Glutamatergic neuron (in vitro differentiated cells): ENCODE measurements at regions not wholly inside any gene's neighbourhood (a gene's known extent, or its start where the extent isn't known, plus 50 kb on each side); places are given as distances from the start of the nearest gene placed in this dataset.

ENCODE experiments used
- DNase-seq: peaks from one replicate; pipeline ENCODE4 v3.0.0; 2022
- H3K27ac Mint-ChIP-seq: one replicate; pipeline ENCODE4 v1.8.0; 2020; ENCODE audit warnings: mild to moderate bottlenecking, mixed read lengths, inconsistent platforms; ENCODE audit not compliant: unreplicated experiment
- H3K27me3 Mint-ChIP-seq: one replicate; pipeline ENCODE4 v1.8.0; 2020; ENCODE audit warnings: mild to moderate bottlenecking, moderate library complexity, mixed read lengths, inconsistent platforms; ENCODE audit not compliant: unreplicated experiment
- H3K36me3 Mint-ChIP-seq: one replicate; pipeline ENCODE4 v1.8.0; 2020; ENCODE audit warnings: mild to moderate bottlenecking, mixed read lengths, inconsistent platforms; ENCODE audit not compliant: unreplicated experiment
- H3K4me1 Mint-ChIP-seq: one replicate; pipeline ENCODE4 v1.8.0; 2020; ENCODE audit warnings: mild to moderate bottlenecking, low read depth, mixed read lengths, inconsistent platforms; ENCODE audit not compliant: unreplicated experiment
- H3K4me3 Mint-ChIP-seq: one replicate; pipeline ENCODE4 v1.8.0; 2020; ENCODE audit warnings: mild to moderate bottlenecking, mixed read lengths, inconsistent platforms; ENCODE audit not compliant: unreplicated experiment
- H3K9me3 Mint-ChIP-seq: one replicate; pipeline ENCODE4 v1.8.0; 2020; ENCODE audit warnings: mild to moderate bottlenecking, moderate library complexity, mixed read lengths, inconsistent platforms; ENCODE audit not compliant: unreplicated experiment
- CTCF ChIP-seq: fragments of 200-600 bp; sonication (generic); IDR thresholded peaks from one replicate; pipeline ENCODE4 v1.5.0; 2021; ENCODE audit not compliant: partially characterized antibody, unreplicated experiment

GRCh38 chr10:88095778-88096431, 232.5 kb downstream of the PTEN start:
- Mint-ChIP-seq H3K9me3 (no peaks in the 10 kb centered on the region), H3K27ac (no peak overlapping the region), H3K4me3 (no peak overlapping the region), H3K27me3 (no peaks in the 10 kb centered on the region), H3K4me1 (no peaks in the 10 kb centered on the region), H3K36me3 (no peaks in the 10 kb centered on the region)
- TF ChIP-seq CTCF, result no peak
- no peak for DNase-seq

GRCh38 chr10:88097092-88097516, 233.7 kb downstream of the PTEN start:
- Mint-ChIP-seq H3K27ac (no peak overlapping the region), H3K36me3 (no peaks in the 10 kb centered on the region), H3K4me1 (no peaks in the 10 kb centered on the region), H3K4me3 (no peak overlapping the region), H3K27me3 (no peaks in the 10 kb centered on the region), H3K9me3 (no peaks in the 10 kb centered on the region)
- no peak for TF ChIP-seq CTCF
- DNase-seq, result no peak

- Mint-ChIP-seq H3K4me1 (no peaks in the 10 kb centered on the region), H3K27me3 (no peaks in the 10 kb centered on the region), H3K9me3 (no peaks in the 10 kb centered on the region), H3K4me3 (no peak overlapping the region), H3K36me3 (no peaks in the 10 kb centered on the region), H3K27ac (no peak overlapping the region)
- TF ChIP-seq CTCF, result no peak
- no peak for DNase-seq
Observed at GRCh38 chr10:88097536-88097935, 234.1 kb downstream of the PTEN start.

- H3K27me3 Mint-ChIP-seq, result no peaks in the 10 kb centered on the region
- no peaks in the 10 kb centered on the region for H3K4me1 Mint-ChIP-seq
- TF ChIP-seq CTCF, result no peak
- H3K27ac Mint-ChIP-seq, result no peak overlapping the region
- H3K9me3 Mint-ChIP-seq, result no peaks in the 10 kb centered on the region
- no peaks in the 10 kb centered on the region for H3K36me3 Mint-ChIP-seq
- no peak for DNase-seq
- no peak overlapping the region for H3K4me3 Mint-ChIP-seq
Observed at GRCh38 chr10:88100281-88100680, 236.9 kb downstream of the PTEN start.

- DNase-seq, result no peak
- no peak overlapping the region for H3K4me3 Mint-ChIP-seq
- no peak overlapping the region for H3K27ac Mint-ChIP-seq
- no peaks in the 10 kb centered on the region for H3K27me3 Mint-ChIP-seq
- H3K36me3 Mint-ChIP-seq, result no peaks in the 10 kb centered on the region
- no peak for TF ChIP-seq CTCF
- no peaks in the 10 kb centered on the region for H3K9me3 Mint-ChIP-seq
- H3K4me1 Mint-ChIP-seq, result no peaks in the 10 kb centered on the region
Observed at GRCh38 chr10:88101666-88102065, 238.2 kb downstream of the PTEN start.
